Liver (tissue), 8 donors: ENCODE measurements at regions not wholly inside any gene's neighbourhood (a gene's known extent, or its start where the extent isn't known, plus 50 kb on each side); places are given as distances from the start of the nearest gene placed in this dataset.

Experiments used
- DNase-seq: peaks from one replicate; pipeline ENCODE4 v3.0.0-alpha.2; 2017; ENCODE audit warnings: low spot score
- H3K27ac ChIP-seq, 2 donors: one replicate each; pipeline ENCODE4 v1.7.0; 2013; ENCODE audit warnings: inconsistent platforms in 2 of 2, low read length in 2 of 2, control low read depth in 1 of 2, low read depth in 1 of 2, mild to moderate bottlenecking in 1 of 2
- H3K27me3 ChIP-seq, 4 donors: one replicate each; pipeline versions ENCODE4 v1.6.1 to v1.7.0; 2013; ENCODE audit warnings: low read length in 3 of 4, inconsistent platforms in 1 of 4, mild to moderate bottlenecking in 1 of 4, moderate library complexity in 1 of 4; ENCODE audit not compliant: control insufficient read depth in 4 of 4, insufficient read depth in 4 of 4
- H3K36me3 ChIP-seq, 4 donors: one replicate each; pipeline versions ENCODE4 v1.6.1 to v1.7.0; 2013; ENCODE audit warnings: low read length in 3 of 4, mild to moderate bottlenecking in 3 of 4, low read depth in 1 of 4, moderate library complexity in 1 of 4; ENCODE audit not compliant: control insufficient read depth in 4 of 4, insufficient read depth in 3 of 4
- H3K4me1 ChIP-seq, 4 donors: one replicate each; pipeline versions ENCODE4 v1.6.1 to v1.7.0; 2013; ENCODE audit warnings: low read length in 3 of 4, mild to moderate bottlenecking in 3 of 4, moderate library complexity in 1 of 4; ENCODE audit not compliant: control insufficient read depth in 4 of 4, insufficient read depth in 4 of 4
- H3K4me3 ChIP-seq, 3 donors: one replicate each; pipeline versions ENCODE4 v1.6.1 to v1.7.0; 2013; ENCODE audit warnings: low read length in 3 of 3, control low read depth in 1 of 3, low read depth in 1 of 3, mild to moderate bottlenecking in 1 of 3
- H3K9ac ChIP-seq, 2 donors: one replicate each; pipeline ENCODE4 v1.7.0; 2013; ENCODE audit warnings: low read length in 2 of 2, mild to moderate bottlenecking in 2 of 2, moderate library complexity in 2 of 2, control low read depth in 1 of 2, low read depth in 1 of 2
- H3K9me3 ChIP-seq, 4 donors: one replicate each; pipeline versions ENCODE4 v1.6.1 to v1.7.0; 2013; ENCODE audit warnings: low read length in 3 of 4; ENCODE audit not compliant: control insufficient read depth in 4 of 4
- ATF3 ChIP-seq: IDR thresholded peaks from 2 replicates; pipeline ENCODE4 v1.6.1; 2016; ENCODE audit warnings: antibody characterized with exemption
- CTCF ChIP-seq: fragments of 150-350 bp; IDR thresholded peaks from 2 replicates; pipeline ENCODE4 v1.5.1; 2017; ENCODE audit warnings: improper control_type of control experiment, low read depth, low read length; ENCODE audit not compliant: missing input control
- EGR1 ChIP-seq, 2 donors: IDR thresholded peaks; 2 replicates each; pipeline ENCODE4 v1.6.1; 2016 to 2018; ENCODE audit warnings: antibody characterized with exemption in 2 of 2, low read depth in 2 of 2
- FOXA1 ChIP-seq: IDR thresholded peaks from 2 replicates; pipeline ENCODE4 v1.6.1; 2016; ENCODE audit warnings: antibody characterized with exemption
- FOXA2 ChIP-seq: IDR thresholded peaks from 2 replicates; pipeline ENCODE4 v1.6.1; 2016; ENCODE audit warnings: antibody characterized with exemption
- GABPA ChIP-seq, 2 donors: IDR thresholded peaks in 1 of 2; conservative IDR thresholded peaks in 1 of 2; 2 replicates each; pipeline ENCODE4 v1.6.1; 2016; ENCODE audit warnings: antibody characterized with exemption in 2 of 2, mild to moderate bottlenecking in 1 of 2, moderate library complexity in 1 of 2
- HNF4A ChIP-seq, 2 donors: conservative IDR thresholded peaks; 2 replicates each; pipeline ENCODE4 v1.6.1; 2016; ENCODE audit warnings: antibody characterized with exemption in 2 of 2, mild to moderate bottlenecking in 2 of 2
- HNF4G ChIP-seq: IDR thresholded peaks from 2 replicates; pipeline ENCODE4 v1.6.1; 2016; ENCODE audit warnings: antibody characterized with exemption
- JUND ChIP-seq, 2 donors: IDR thresholded peaks; 2 replicates each; pipeline ENCODE4 v1.6.1; 2016; ENCODE audit warnings: antibody characterized with exemption in 2 of 2
- MAX ChIP-seq: IDR thresholded peaks from 2 replicates; pipeline ENCODE4 v1.6.1; 2016; ENCODE audit warnings: antibody characterized with exemption
- NR2F2 ChIP-seq: IDR thresholded peaks from 2 replicates; pipeline ENCODE4 v1.6.1; 2016; ENCODE audit warnings: antibody characterized with exemption
- RAD21 ChIP-seq, 2 donors: IDR thresholded peaks; 2 replicates each; pipeline ENCODE4 v1.6.1; 2016; ENCODE audit warnings: antibody characterized with exemption in 2 of 2, mild to moderate bottlenecking in 2 of 2
- REST ChIP-seq: IDR thresholded peaks from 2 replicates; pipeline ENCODE4 v1.6.1; 2016; ENCODE audit warnings: antibody characterized with exemption, mild to moderate bottlenecking
- RXRA ChIP-seq, 2 donors: IDR thresholded peaks; 2 replicates each; pipeline ENCODE4 v1.6.1; 2017 to 2018; ENCODE audit warnings: antibody characterized with exemption in 2 of 2, mild to moderate bottlenecking in 1 of 2
- SP1 ChIP-seq: IDR thresholded peaks from 2 replicates; pipeline ENCODE4 v1.6.1; 2018; ENCODE audit warnings: antibody characterized with exemption, mild to moderate bottlenecking
- TAF1 ChIP-seq: conservative IDR thresholded peaks from 2 replicates; pipeline ENCODE4 v1.6.1; 2016; ENCODE audit warnings: antibody characterized with exemption, mild to moderate bottlenecking
- YY1 ChIP-seq: IDR thresholded peaks from 2 replicates; pipeline ENCODE4 v1.6.1; 2016; ENCODE audit warnings: antibody characterized with exemption, mild to moderate bottlenecking
- ZBTB33 ChIP-seq: IDR thresholded peaks from 2 replicates; pipeline ENCODE4 v1.6.1; 2016; ENCODE audit warnings: antibody characterized with exemption
- WGBS: extraction: QIAGEN DNeasy Blood & Tissue Kit; methylation state at CpG from one replicate; pipeline ENCODE4 v1.1.7; 2013; 5-methylcytosine and 5-hydroxymethylcytosine counted together
- donor health status: healthy.
- donor health status: healthy.
- donor health status: healthy.
- donor health status: healthy.
- donor health status: healthy.

- no peak for TF ChIP-seq ATF3
- no peak for TF ChIP-seq RAD21 (IDR thresholded peaks at IDR 0.05)
- no peak for TF ChIP-seq JUND (IDR thresholded peaks at IDR 0.05)
- no peak for TF ChIP-seq RXRA (IDR thresholded peaks at IDR 0.05)
- no peak for TF ChIP-seq NR2F2
- TF ChIP-seq CTCF = no peak
- TF ChIP-seq EGR1 (IDR thresholded peaks at IDR 0.05; ENCODE audit: low read depth in 2 of 2) = no peak
- no peak for TF ChIP-seq YY1
- TF ChIP-seq HNF4G = no peak
- TF ChIP-seq FOXA2 = no peak
- no peak for TF ChIP-seq TAF1
- no peak for TF ChIP-seq SP1
- TF ChIP-seq REST = no peak
- TF ChIP-seq GABPA (IDR thresholded peaks at IDR 0.05 in 1 of 2, conservative IDR thresholded peaks at IDR 0.05 in 1 of 2) = no peak
- no peak for TF ChIP-seq FOXA1
- no peak for TF ChIP-seq ZBTB33
- TF ChIP-seq HNF4A (conservative IDR thresholded peaks at IDR 0.05) = no peak
- no peak for TF ChIP-seq MAX
- Histone ChIP-seq H3K27ac (no peak overlapping the region), H3K4me1 (peaks cover 3 to 20% (median 9%) of the 10 kb centered on the region in 4 donors), H3K4me3 (no peak overlapping the region), H3K27me3 (no peaks in the 10 kb centered on the region), H3K36me3 (no peaks in the 10 kb centered on the region), H3K9ac (no peak overlapping the region), H3K9me3 (no peaks in the 10 kb centered on the region)
- 78% methylated on average over 6 of the region's 6 CpGs for WGBS
- no peak for DNase-seq
Measured at GRCh38 chr21:43275421-43276211, 106.8 kb downstream of the CRYAA start.
